ENCODE measurements at regions not wholly inside any gene's neighbourhood (a gene's known extent, or its start where the extent isn't known, plus 50 kb on each side); places are given as distances from the start of the nearest gene placed in this dataset.

DNA sequence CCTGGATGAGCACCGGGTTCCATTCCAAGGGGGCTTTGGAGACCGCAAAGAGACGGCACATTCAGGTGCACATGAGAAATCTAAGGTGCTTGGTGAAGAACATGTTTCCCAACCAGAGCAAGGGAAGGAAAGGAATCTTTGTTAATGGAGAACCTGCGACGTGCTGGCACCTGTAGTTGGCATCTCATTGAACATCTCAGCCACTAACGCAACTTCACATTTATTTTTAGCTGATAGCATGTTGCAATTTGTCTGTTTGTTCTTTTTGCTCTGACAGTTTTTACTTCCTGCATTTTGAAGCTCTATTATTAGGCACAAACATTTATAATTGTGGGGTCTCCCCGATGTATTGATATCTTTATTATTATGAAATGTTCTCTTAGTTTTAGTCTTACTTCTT lies 316.7 kb downstream of the TCERG1L start:
- Histone ChIP-seq H4K20me1 (ENCODE audit: insufficient read depth, low read length, poor library complexity, severe bottlenecking) (no peaks in the 10 kb centered on the region), H3K79me2 (ENCODE audit: insufficient read depth, low read length) (no peaks in the 10 kb centered on the region), H2AFZ (ENCODE audit: low read length) (no peak overlapping the region), H3K36me3 (ENCODE audit: insufficient read depth, low read length) (no peaks in the 10 kb centered on the region), H3K4me2 (ENCODE audit: low read depth, low read length, poor library complexity, severe bottlenecking) (no peak overlapping the region), H3K27me3 (ENCODE audit: insufficient read depth, low read length, poor library complexity, severe bottlenecking) (no peaks in the 10 kb centered on the region), H3F3A (ENCODE audit: low read depth) (no peaks in the 10 kb centered on the region), H3K9ac (ENCODE audit: low read depth, low read length, poor library complexity, severe bottlenecking) (no peak overlapping the region), H3K9me3 (ENCODE audit: insufficient read depth, low read depth, low read length) (peaks cover 19% of the 10 kb centered on the region; the same call in 1 of the 2 replicates), H3K9me2 (replicated peaks; ENCODE audit: low read depth, low read length) (no peaks in the 10 kb centered on the region), H3K4me3 (ENCODE audit: low read length, poor library complexity, severe bottlenecking) (no peak overlapping the region), H3K4me1 (ENCODE audit: insufficient read depth, low read length, poor library complexity, severe bottlenecking) (no peaks in the 10 kb centered on the region)
- TF ChIP-seq, protein P1, sequence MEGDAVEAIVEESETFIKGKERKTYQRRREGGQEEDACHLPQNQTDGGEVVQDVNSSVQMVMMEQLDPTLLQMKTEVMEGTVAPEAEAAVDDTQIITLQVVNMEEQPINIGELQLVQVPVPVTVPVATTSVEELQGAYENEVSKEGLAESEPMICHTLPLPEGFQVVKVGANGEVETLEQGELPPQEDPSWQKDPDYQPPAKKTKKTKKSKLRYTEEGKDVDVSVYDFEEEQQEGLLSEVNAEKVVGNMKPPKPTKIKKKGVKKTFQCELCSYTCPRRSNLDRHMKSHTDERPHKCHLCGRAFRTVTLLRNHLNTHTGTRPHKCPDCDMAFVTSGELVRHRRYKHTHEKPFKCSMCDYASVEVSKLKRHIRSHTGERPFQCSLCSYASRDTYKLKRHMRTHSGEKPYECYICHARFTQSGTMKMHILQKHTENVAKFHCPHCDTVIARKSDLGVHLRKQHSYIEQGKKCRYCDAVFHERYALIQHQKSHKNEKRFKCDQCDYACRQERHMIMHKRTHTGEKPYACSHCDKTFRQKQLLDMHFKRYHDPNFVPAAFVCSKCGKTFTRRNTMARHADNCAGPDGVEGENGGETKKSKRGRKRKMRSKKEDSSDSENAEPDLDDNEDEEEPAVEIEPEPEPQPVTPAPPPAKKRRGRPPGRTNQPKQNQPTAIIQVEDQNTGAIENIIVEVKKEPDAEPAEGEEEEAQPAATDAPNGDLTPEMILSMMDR (conservative IDR thresholded peaks at IDR 0.05; ENCODE audit: low read length), result no peak
- TF ChIP-seq EZH2phosphoT487 (IDR thresholded peaks at IDR 0.05; ENCODE audit: borderline replicate concordance), result no peak

DNA sequence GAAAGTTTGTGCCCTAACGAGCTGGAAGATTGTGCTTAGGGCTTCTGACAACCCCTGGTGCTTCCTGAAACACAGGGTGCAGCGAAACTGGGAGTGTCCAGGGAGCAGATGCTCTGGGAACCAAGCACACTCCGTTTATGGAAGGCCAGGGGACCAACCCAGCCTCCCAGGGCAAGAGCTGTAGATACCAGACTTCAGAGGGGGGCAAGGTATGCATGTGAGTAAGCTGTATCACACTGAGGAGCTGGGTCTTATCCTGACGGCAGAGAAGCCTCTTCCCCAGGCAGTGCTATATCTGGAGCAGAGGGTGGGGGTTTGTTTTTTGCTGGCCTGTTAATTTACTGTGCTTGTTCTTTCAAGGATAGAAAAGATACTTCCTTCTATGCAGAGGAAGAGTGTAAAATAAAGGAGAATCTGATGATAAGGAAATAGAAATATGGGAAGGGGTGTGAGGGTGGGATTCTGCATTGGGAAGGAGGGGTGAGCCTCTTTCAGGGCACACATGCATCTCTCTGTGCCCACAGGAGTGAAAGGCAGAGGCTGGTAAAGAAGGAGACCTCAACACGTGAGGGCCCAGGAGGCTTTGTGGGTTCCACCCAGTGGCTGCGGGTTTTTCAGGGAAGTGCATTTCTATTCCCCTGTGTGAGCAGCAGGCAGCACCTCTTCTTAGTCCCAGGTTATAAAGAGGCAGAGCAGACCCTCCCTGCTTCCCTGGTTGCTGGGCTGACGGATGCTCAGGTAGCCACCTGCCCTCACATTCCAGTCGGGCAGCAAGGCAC lies 314.1 kb downstream of the TCERG1L start:
- Histone ChIP-seq H3K27me3 (ENCODE audit: insufficient read depth, low read length, poor library complexity, severe bottlenecking) (no peaks in the 10 kb centered on the region), H3K9me2 (replicated peaks; ENCODE audit: low read depth, low read length) (no peaks in the 10 kb centered on the region), H3K36me3 (ENCODE audit: insufficient read depth, low read length) (no peaks in the 10 kb centered on the region), H3K4me2 (ENCODE audit: low read depth, low read length, poor library complexity, severe bottlenecking) (no peak overlapping the region), H3K9ac (ENCODE audit: low read depth, low read length, poor library complexity, severe bottlenecking) (no peak overlapping the region), H3K79me2 (ENCODE audit: insufficient read depth, low read length) (no peaks in the 10 kb centered on the region), H2AFZ (ENCODE audit: low read length) (no peak overlapping the region), H3K4me1 (ENCODE audit: insufficient read depth, low read length, poor library complexity, severe bottlenecking) (no peaks in the 10 kb centered on the region), H4K20me1 (ENCODE audit: insufficient read depth, low read length, poor library complexity, severe bottlenecking) (no peaks in the 10 kb centered on the region), H3F3A (ENCODE audit: low read depth) (no peaks in the 10 kb centered on the region), H3K9me3 (ENCODE audit: insufficient read depth, low read depth, low read length) (peaks cover 19% of the 10 kb centered on the region; the same call in 1 of the 2 replicates), H3K4me3 (ENCODE audit: low read length, poor library complexity, severe bottlenecking) (no peak overlapping the region)
- no peak for TF ChIP-seq EZH2phosphoT487 (IDR thresholded peaks at IDR 0.05; ENCODE audit: borderline replicate concordance)
- TF ChIP-seq, protein P1 (conservative IDR thresholded peaks at IDR 0.05; ENCODE audit: low read length), result no peak

DNA sequence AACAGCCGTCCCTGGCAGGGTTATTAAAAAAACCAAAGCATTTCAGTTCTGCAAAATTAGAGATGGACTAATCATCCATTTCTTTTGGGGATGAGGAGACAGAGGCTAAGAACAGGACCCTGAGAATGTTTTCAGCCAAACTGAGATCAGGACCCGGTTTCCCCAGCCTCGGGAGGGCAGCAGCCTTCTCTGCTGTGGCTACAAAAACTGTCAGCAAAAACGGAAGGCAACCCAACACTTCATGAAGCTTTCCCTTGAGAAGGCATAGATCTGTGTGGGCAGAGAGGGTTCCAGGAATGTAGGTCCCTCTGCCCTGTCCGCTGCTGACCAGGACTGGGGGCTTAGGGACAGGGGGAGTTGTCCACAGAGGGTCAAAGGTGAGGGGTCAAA lies 313.5 kb downstream of the TCERG1L start:
- Histone ChIP-seq H3K9me3 (ENCODE audit: insufficient read depth, low read depth, low read length) (peaks cover 17% of the 10 kb centered on the region; the same call in 1 of the 2 replicates), H3K79me2 (ENCODE audit: insufficient read depth, low read length) (no peaks in the 10 kb centered on the region), H3K9ac (ENCODE audit: low read depth, low read length, poor library complexity, severe bottlenecking) (no peak overlapping the region), H3K4me2 (ENCODE audit: low read depth, low read length, poor library complexity, severe bottlenecking) (no peak overlapping the region), H2AFZ (ENCODE audit: low read length) (no peak overlapping the region), H4K20me1 (ENCODE audit: insufficient read depth, low read length, poor library complexity, severe bottlenecking) (no peaks in the 10 kb centered on the region), H3K36me3 (ENCODE audit: insufficient read depth, low read length) (no peaks in the 10 kb centered on the region), H3F3A (ENCODE audit: low read depth) (no peaks in the 10 kb centered on the region), H3K4me3 (ENCODE audit: low read length, poor library complexity, severe bottlenecking) (no peak overlapping the region), H3K4me1 (ENCODE audit: insufficient read depth, low read length, poor library complexity, severe bottlenecking) (no peaks in the 10 kb centered on the region), H3K9me2 (replicated peaks; ENCODE audit: low read depth, low read length) (no peaks in the 10 kb centered on the region), H3K27me3 (ENCODE audit: insufficient read depth, low read length, poor library complexity, severe bottlenecking) (no peaks in the 10 kb centered on the region)
- TF ChIP-seq EZH2phosphoT487 (IDR thresholded peaks at IDR 0.05; ENCODE audit: borderline replicate concordance), result no peak
- TF ChIP-seq, protein P1 (conservative IDR thresholded peaks at IDR 0.05; ENCODE audit: low read length), result no peak
